GM04504 (cell line): ENCODE measurements at regions not wholly inside any gene's neighbourhood (a gene's known extent, or its start where the extent isn't known, plus 50 kb on each side); places are given as distances from the start of the nearest gene placed in this dataset.
A peak's percentile ranks its signal among the peaks of the same experiment; 100 is the strongest.

ENCODE experiments used
- DNase-seq: peaks from one replicate; pipeline ENCODE4 v3.0.0-alpha.2; 2012; ENCODE audit warnings: low read depth

DNA sequence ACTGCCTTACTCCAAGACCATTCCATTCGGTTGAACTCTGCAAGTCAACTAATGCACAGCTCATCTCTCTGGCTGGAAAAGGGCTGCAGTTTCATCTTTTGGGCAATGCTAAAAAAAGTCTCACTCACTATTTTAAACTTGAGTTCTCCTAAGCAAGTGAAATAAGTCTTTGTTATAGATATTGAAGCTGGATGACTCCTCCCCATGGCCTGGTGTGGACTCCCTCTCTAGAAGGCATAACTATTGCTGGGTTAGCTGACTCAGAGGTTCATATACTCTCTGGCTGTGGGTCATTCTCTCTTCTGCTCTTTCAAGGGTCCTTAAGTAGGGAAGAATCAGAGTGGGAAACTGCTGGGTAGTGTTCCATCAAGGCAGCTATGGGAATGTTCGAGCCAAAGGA lies 88.0 kb downstream of the XCL2 start:
- DNase-seq = no peak

DNA sequence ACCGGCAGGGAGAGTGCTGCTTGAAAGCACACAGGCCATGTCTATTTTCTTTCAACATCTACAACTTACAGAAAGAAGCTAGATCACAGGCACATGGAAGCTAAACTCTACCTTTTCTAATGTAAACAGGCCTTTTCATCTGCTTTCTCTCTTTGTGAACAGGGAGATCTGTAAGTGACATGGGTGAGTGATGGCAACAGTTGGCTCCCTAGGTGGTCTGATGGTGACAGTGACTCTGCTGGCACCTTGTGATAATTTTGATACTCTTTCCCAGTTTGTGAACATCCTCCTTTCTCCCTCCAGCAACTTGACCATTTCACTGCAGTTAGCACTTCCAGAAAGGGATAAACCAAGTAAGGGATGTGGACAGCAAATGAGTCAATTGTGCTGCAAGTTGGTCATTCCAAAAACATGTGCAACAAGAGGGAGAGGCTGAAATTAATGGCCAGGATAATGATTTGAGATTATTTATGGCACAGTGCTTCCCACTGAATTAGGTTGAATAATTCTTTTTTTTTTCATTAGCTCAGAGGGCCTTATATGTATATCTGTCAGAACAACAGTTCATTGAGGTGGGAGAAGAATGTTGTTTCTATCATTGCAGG lies 89.5 kb downstream of the XCL2 start:
- DNase-seq = peak; percentile 69

DNA sequence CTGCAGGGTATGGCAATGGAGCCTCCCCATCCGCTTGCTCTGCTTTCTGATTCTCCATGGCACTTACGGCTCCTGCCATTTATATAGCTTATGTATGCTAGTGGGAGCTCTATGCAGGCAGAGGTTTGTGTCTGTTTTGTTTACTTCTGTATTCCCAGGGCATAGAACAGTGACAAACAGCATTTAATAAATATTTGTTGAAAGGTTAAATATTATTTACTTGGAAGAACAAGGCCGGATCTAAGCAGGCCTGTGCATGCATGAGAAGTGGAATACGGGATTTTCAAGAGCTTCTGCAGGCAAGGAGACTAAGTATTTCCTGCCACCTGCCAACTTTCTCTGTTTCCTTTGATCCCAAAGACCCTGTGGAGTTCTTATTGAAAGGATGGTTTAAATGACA lies 90.7 kb downstream of the XCL2 start:
- DNase-seq = no peak

DNA sequence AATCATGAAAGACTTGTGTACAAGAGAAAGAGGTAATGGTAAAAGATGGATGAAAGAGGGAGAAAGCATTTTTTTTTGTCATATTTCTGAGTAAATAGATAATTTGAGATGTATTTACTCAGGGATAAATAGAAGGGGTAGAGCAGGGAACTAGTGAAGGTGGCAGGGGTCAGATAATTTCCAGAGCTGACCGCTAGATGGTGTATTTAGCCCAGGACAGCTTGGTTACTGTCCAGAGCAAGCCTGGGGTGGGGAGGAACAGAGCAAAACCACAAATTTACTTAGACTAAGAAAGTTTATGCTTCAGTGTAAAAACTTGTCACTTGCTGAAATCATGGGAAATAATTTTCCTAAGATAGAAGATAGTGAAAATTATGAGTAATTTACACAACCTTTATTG lies 91.5 kb downstream of the XCL2 start:
- no peak for DNase-seq

DNA sequence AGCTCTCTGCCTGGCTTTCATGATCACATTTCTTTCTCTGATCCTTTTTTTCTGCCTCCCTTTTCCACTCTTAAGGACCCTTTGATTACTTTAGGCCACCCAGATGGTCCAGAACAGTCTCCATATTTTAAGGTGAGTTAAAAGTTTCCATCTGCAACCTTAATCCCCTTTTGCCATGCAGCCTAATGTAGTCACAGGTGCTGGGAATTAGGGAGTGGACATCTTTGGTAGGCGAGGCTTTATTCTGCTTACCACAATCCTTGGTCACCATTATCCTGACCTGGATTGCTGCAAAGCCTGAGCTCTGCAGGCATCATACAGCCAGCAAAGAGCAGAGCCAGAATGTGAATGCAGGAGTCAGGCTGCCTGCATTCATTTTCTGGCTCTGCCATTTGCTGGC lies 95.9 kb downstream of the XCL2 start:
- DNase-seq = no peak

DNA sequence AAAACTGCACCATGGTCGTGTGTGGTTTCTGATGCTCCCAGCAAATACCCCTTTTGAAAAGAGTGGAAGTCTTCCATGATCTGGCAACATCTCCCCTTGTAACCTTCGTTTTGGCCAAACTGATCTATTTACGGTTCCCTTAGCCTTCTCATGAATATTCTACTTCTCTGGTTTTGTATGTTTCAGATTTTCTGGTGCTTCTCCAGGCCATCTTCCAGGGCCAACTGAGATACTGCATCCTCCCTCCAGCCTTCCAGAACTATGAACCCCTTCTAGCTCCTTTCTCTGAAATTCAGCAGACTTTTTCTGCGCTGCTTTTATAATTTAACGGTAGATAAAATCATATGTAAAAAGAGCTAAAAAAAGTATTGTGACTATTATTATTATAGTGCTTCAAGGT lies 97.7 kb downstream of the XCL2 start:
- DNase-seq = no peak

DNA sequence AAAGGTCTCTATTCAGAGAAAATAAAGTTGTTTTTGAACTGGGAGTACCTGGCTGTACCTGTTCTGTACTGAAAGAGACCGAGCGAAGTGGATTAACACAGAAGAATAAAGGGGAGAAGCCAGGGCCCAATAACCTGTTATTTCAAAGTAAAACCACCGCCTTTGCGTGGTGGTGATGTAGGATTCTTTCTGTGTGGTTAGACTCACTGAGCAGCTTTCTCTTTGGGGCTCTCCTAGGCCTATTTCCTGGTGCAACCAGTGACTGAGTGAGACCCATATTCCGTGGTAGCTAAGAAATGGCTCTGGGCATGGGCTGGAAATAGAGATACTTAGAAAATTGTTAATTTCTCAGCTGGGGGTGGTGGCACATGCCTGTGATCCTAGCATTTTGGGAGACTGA lies 99.9 kb downstream of the XCL2 start:
- no peak for DNase-seq

DNA sequence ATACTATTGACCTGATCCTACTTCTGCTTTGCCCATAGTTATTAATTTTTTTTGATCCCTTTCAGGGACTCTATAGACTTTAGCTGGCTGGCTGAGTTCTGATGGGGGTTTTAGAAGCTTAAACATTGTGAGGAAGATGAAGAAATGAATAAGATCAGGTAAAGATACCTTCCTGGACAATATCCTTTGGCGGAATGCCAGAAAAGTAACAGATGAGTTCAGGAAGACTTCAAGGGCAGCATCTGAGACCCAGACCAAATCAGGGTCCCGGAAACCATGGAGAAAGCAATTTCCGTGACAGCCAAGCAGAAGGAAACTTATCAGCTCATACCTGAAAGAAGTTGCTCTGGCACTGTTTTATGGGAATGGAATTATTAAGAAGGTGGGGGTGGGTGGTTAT lies 100.4 kb downstream of the XCL2 start:
- no peak for DNase-seq

DNA sequence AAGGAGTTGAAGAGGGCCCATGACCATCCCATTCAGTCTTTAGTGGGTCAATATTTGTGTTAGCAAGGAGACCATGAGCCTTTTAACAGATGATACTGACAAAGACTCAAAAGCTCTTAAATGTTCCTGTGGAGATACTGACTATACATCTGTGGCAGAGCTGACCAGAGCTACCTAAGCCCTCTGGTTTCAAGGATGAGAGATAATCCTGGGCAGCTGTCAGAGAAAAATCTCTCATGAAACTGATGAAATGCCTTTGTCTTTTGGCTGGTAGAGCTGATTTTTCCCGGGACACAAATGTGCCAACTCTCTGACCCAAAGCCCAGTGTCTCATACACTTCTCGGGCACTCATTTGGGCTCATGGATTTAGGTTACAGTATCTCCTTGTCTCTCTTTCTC lies 100.9 kb downstream of the XCL2 start:
- no peak for DNase-seq

DNA sequence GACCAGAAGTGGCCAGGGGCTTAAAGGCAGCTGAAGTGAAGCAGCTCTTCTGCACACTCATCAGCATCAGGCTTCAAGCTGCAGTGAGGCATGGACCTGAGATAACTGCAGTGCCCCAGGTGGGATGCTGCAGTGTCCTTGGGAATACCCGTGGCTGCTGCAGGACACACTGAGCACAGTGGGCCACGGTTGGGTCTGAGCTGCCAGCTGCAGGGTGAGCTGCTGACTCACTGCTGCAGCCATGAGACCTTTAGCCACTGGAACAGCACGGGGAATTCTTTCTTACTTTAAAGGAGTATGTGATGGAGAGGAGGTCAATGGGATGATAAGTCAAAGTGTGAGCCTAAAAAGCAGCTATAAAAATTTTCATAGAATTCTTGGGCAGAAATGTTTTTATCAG lies 102.1 kb downstream of the XCL2 start:
- DNase-seq = no peak

DNA sequence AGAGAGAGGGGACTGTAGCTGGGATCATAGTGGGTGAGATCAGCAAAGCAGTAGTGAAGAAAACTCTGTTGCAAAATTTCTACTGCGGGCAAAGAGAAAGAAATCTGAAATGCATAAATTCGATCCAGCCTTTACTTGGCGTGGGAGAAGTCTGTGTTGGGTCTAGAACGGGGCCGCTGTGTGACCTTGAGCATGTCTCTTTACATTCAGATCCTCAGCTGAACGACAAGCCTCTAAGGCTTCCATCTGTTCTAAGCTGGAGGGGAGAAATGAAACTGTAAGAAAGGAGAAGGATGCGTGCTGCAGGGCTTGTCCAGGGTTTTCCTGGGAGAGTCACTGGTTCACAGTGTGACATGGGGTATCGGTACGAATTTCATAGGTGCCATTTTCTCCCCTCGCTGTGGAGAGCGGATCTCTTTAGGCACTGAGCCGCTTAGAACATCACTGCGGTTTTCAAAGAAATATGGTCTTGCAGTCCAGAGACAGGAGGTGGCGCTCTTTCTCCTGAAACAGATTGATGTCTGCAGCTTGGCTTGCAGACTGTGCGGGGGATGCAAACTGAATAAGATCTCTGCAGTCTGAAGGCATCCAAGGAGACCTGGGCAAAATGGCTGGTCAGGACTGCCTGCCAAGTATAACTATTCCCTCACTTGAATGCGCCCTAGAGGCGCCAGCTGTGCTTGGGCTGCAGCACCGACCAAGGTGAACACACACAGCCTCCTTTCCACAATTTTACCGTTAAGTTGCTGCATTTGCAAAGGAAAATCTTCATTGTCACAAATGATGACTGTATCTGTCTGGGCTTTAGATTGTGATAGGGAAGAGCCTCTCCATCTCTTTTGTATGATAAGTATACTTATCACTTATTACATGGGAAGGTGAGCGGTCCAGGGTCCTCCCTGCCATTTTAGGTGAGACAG lies 104.1 kb downstream of the XCL2 start:
- peak; percentile 71 for DNase-seq

DNA sequence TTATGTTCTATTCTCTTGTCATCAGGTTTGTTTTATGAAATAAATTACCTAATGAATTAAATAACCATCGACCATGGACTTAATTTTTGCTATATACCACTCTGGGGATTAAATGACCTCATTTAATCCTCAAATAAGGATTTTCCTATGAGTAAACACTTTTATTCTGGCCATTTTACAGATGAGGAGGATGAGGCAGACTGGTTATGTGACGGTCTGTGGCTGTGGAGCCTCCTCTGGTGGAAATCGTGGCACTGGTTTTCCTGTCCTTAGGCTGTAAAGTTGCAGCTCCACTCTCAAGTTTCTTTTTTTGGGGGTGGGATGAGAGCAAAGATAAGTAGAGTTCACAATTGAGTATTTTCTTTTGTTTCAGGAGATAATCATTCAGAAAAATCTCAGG lies 105.2 kb downstream of the XCL2 start:
- DNase-seq = no peak

DNA sequence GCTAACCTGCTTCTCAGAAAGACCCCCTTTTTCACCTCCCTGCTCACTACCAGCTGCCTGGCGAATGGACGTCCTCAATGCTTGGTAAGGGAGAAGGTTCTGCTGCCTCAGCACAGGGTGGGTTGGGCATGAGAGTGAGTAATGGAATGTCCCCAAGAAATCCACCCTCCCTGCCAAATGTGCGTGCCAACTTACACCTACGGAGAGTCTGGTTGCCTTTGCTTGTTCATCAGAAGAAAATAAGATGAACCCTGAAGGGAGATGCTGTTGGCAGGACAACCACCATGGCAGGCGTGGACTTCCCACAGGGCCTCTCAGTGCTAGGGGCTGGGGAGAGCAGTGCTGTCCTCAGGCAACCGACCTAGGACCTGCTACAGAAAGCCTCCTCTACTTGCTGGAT lies 106.0 kb downstream of the XCL2 start:
- no peak for DNase-seq

DNA sequence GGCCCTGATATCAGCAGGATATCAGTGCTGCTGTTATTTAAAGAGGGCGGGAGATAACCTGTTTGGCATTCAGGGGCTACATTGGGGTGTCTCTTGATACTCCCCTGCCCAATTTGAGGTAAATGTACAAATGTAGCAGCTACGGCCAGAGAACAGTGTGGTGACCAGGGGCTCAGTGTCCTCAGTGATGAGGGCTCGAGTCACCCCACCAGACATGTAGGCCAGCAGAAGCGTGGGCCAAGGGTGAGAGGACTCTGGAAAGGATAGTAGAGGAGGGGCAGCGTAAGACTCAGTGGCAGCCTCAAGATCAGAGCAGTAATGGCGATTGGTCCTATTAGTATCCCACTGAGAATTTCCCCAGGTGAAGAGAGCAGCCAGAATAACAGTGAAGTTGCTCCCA lies 108.4 kb downstream of the XCL2 start:
- no peak for DNase-seq

DNA sequence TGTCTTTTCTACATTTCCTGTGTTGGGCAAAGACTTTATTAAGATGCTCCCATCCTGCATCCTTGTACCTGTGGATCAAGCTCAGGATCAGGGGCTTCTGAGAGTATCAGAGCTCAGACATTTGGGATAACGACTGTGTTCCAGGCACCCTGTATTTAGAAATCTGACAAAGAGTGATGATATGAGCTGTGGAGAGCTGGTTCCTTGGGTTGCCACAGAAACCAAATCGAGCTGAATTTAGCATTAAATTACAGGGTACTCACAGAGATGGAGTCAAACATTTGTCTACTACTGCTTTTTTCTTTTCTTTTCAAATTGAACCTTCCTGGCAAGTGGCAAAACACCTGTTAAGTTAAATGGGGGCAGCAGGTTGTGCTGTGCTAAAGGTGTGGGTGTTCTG lies 110.6 kb downstream of the XCL2 start:
- no peak for DNase-seq

DNA sequence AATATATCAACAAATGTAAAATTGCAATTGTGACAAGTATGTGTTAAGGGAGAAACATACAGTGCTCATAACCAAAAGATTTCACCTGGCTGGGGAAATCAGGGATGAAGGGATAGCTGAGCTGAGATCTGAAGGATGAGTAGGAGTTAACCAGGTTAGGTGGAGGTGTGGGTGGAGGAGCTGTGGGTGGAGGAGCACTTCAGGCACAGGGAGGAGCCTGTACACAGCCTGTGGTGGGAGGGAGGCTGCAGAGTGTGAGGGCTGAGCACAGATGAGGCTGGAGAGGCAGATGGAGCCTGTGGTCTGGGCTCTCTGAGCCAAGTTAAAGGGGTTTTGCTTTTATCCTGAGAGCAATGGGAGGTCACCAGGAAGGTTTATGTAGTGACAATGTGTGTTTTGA lies 111.9 kb downstream of the XCL2 start:
- DNase-seq = no peak

DNA sequence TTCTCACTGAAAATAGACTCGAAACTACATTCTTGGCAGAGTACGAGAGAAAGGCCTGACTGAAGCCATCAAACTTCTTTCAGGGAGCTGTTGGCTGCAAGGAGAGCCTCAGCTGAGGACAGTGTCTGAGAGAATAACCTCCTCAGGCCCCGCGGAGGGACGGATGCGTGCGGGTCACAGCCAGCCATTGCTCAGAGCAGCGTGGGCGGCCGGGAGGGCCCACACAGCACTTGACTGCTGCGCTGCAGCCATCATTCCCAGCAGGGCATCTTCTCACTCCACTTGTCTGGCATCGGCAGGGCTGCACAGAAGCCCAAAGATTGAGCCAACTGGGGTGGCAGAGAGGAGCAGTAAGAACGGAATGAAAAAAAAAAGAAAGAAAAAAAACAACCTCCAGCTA lies 113.5 kb downstream of the XCL2 start:
- no peak for DNase-seq

DNA sequence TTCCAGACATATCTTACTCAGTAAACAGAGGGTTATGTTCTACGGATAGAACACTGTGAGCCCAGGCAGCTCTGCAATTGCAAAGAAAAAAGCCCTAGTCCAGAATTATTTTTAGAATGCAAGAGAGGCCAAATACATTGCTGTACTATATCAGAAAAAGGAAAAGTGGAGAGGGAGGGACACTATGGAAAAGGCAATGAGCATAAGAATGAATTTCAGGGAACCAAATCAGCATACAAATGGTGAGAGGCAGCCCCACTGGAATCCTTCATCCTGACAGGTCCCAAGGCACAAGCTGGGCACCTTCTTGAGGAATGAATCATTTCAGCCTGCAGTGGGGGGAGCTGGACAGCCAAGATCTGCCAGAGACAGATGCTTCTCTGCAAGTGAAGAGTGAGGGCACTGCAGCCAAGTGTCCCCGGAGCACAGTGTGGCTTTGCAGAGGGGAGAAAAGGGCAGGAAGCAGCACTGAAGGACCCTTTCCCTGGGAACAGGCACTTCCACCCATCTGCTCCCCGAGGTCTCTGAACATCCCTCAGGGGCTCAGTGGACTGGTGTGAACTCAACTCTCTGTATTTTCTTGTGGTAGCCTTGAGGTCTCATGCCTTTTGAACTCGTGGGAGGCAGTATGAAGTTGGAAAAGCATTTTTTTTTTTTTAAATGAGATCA lies 115.6 kb downstream of the XCL2 start:
- DNase-seq = no peak

DNA sequence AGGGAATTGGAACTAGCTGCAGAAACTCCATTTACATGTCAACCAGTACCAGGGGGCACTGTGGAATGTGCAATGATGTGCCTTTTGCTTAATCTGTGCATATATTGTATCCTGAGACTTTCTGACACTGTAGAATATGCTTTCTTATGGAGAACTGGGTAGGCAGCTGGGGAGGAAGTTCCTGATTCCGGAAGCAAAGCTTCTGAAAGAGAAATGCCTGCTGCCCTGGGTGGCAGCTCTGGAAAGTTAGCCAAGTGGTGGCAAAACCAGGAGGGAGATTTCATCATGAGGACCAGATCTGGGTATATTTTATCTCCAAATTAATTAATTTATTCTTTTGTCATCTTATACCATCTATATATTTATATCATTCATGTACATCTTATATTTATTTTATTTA lies 116.7 kb downstream of the XCL2 start:
- no peak for DNase-seq

DNA sequence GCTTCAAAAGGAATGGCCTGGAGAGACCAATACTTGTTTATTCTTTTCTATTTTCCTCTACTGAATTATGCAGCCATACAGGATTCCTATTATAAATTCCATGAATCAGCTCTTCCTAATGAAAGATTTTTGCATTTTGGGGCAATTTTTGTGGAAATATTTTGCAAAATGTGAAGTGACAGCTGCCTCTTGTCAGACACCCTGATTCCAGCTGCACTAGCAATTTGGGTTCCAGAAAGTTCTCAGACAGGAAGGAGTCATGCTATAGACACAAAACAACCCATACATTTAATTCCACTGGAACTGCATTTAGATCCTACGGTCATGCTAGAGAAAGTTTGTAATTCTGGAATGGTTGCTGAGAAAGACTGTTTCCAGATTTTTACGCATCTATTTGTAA lies 119.5 kb downstream of the XCL2 start:
- no peak for DNase-seq

DNA sequence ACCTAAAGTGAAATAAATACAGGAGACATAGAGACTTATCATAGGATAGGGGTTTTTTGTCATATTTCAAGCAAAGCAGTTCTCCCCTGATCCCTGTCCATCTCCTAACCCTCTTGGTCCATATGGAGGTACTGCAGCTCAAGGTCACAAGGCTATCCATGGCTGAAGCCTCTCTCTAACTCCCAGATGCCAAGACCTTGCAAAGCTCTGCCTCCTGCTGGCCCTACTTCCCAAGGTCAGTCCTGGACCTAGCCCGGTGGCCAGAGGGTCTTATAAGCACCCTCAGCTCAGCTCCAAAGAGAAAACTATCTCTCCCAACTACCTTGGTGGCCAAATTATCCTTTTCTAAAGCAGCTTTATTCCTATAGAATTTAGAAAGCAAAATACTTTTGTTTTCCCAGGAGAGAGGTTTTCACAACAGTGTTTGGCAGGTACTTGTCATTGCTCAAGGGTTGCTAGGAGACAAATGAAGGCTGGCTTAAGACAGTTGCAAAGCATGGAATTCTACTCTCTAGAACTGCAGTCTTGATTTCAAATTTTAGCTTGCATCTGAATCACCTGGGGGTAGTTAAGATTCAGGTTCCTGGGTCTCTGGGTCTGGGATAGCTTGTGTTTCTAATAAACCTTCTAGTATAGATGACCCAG lies 121.5 kb downstream of the XCL2 start:
- no peak for DNase-seq

DNA sequence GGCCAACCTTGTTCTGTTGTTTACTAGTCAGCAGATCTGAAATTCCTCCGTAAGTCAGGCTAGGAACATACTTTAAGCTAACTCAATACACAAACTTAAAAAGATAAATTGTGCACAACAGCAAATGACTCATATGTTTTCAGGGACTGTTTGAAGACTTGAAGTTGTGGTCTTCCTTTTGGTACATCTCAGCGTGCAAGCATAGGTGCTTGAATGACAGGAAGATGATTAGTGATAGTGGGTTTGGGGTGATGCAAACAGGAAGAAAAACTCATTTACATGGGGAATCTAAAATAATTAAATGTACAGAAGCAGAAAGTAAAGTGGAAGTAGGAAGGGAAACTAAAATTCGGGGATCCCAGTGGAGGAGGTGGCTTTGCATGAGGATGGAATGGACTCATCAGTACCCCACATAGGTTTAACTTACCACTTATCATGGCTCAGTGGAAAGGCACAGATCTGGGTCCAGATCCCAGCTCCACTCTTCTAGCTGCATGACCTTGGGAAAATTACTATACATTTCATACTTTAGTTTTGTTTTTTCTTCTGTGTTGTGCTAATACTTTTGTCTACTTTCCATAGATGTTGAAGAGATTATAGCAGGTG lies 122.3 kb downstream of the XCL2 start:
- no peak for DNase-seq
